Hippocampal formation (tissue), 2 donors: ENCODE measurements at regions not wholly inside any gene's neighbourhood (a gene's known extent, or its start where the extent isn't known, plus 50 kb on each side); places are given as distances from the start of the nearest gene placed in this dataset.

Source experiments
- DNase-seq, 2 donors: peaks; one replicate each; lab custom pipeline; 2025; lab: John Stamatoyannopoulos, UW

DNA sequence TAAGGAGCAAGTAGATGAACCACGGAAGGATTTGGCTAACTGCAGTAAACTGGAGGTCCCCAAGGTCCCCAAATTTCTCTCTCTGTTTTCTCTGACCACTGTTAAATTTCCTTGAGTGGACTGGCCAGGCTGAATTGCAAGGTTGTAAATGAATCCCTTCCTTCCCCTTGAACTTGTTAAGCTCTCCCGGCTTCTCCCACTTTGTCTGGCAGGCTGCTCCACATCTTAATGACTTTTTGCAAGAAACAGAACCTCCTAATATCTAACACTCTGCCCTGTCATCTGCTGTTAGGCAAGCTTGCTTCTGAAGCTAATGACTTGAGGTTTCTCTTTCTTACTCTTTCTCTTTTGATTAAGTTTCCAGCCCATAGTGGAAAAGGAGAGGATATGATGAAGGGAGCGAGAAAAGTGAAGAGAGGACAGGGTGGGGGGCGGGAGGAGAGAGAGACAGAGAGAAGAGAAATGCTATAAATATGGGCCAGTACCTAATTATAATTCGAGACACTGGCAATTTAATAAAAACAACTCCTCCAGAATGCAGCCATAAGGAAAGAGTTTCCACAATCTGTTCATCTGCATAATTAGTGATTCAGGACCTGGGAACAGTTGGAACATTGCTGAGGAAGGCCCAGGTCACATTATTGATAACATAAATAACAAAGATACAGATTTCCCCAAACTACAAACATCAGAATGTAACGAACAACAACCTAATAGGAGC, 437.3 kb upstream of the MPDZ start:
- no peak for DNase-seq

DNA sequence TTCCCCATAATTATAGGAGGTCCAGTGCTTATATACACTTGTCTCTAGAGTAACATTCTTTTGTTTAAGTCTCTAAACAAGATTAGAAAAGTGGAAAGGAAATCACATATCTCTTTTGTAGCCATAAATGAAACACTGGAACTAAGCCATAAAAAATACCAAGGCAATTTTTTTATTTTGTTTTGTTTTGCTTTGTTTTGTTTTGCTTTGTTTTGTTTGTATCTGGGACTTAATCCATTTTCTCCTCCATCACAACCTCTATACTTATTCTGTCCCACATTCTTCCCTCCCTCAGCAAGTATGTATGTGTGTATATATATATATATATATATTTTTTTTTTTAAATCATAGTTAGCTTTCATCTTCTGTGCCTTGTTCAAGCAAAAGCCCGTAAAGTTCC, 436.6 kb upstream of the MPDZ start:
- DNase-seq: no peak

DNA sequence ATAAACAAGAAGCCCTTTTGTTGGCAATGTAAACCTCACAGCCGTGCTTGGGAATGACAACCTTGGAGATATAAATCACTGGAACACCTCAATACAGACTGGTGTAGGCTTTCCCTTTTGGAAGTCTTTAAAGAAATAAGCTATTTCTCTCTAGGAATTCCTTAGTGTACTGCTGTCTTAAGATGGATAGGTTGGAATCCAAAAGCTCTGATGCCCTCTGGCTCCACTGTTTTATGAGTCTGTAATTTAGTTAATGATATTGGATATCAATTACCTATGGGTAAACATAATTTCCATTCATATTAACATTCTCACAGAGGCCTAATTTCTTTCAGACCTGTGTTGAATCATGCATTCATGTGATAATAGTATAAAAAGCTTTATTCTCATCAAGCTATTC, 435.9 kb upstream of the MPDZ start:
- DNase-seq: no peak

DNA sequence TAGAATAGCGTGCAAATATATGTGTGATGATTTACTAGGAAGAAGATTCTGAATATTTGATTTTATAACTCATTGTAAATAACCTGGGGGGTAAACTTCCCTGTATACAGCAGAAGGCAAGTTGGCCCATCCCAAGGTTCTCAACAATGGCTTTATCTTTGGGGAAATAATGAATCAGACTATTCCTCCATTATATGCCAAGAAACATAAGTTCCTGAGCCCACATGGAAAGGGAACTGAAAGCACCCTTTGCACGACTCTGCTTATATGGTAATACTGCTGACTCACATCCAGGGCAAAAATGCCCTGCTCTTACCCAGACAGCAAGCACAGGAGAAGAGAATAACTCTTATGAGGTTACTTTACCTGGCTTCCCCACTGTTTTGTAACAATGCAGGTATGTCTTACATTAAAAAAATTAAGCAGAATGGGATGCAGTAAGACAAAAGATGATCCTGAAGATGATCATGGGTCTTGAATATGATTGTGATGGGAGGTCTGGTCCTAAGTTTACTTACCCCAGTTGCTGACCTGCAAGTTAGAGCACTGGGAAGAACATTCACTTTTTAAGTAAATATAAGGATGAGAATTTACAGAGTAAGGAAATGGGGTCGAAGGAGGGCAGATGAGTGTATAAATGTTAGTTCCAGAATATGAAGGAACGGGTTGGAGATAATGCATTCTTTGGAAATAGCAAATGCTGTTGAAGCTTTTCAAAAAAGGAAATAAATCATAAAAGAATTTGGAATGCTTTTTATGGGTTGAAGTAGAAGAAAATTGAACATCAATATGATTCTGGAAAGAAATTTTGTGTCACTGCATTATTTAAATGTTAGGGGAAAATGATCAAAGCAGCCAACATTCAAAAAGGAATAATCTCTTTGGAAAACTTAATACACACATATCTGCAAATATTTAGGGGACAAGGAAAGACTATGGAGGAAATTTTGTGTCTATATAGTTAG, 428.4 kb upstream of the MPDZ start:
- DNase-seq: no peak

DNA sequence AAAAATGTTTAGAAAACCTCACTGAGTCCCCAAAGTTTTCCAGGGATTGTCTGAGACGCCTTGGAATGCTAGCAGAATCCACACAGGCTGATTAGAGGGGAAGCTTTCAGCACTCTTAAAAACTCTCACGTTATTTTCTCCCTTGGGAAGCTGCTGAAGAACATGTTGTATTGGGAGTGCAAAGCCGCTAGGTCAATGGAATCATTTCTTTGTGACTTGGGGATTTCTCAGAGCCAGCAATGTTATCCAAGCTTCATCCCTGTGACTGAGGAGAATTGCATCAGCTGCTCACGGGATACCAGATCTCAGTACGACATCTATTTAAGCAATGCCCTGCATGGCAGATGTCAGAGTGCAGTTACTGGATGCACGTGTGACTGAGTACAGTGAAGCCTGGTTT, 426.4 kb upstream of the MPDZ start:
- no peak for DNase-seq

DNA sequence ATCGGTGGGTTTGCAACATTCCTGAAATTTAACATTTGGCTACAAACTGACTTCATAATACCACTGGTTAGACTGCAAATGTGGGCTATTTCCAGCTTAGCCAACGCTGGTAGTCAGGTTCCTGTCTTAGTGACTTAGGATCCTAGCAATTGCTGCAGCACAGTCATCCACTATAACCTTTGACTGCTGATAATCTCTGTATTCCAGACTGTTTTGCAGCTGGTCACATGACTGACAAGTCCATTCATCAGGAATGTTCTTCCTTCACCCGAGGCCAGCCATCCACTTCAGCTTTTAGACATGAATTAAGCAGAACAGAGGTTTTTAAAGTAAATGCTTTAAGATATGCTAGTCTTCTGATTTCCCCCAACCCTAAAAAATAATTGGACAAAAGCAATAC, 425.9 kb upstream of the MPDZ start:
- DNase-seq: no peak

DNA sequence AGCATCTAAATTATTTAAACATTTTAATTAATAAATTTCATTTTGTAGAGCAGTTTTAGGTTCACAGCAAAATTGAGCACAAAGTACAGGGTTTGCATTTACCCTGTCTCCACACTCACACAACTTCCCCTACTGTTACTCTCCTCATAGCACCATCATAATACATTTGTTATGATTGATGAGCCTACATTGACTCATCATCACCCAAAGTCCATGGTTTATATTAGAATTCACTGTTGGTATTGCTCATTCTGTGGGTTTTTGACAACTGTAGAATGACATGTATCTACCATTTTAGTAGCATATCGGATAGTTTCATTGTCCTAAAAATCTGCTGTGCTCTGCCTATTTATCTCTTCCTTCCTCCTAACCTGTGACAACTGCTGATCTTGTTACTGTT, 411.1 kb upstream of the MPDZ start:
- no peak for DNase-seq

DNA sequence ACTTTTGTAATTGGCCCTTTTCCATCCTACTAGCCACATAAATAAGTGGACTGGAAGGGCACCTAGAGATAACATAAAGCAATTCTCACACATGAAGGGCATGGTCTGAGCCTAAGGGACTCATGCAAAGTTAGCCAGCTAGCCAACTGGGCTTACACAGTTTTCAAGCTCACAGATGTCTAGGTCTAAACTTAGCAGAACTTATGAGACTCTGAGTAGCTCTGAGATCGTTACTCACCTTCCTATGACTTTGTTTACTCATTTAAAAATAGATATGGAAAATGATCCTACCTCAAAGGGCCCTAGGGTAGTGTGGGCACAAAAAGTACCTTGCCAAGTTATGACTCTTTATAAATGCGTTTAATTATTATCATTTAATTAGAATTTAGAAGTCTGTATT, 410.4 kb upstream of the MPDZ start:
- no peak for DNase-seq

DNA sequence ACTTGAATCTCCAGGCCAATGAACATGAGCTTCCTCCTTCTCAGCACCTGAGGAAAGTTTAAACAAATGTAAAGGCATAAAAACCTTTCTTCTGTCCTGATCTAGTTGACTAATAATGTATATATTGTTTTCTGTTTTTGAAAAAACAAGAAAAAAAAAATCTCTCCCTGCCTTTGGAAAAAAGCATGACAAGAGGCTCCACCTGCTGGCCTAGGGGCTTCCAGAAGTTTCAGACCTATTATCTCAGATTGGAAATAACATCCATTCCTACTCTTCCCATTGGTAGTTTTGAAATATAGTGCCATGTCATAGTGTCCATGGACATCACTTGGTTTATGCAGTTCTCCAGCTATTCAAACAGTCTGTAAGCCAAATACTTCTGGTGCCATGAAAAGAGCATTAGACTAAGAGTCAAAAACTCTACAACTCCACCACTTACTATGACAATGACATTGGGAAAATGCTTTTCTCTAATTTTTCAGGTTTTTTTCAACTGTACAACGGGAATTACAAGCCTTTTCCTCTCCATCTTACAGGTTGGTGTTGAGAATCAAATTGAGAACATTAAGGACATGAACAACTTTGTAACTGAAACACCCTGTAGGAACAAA, 409.6 kb upstream of the MPDZ start:
- peak in 1 of 2 donors; percentile 14 for DNase-seq

DNA sequence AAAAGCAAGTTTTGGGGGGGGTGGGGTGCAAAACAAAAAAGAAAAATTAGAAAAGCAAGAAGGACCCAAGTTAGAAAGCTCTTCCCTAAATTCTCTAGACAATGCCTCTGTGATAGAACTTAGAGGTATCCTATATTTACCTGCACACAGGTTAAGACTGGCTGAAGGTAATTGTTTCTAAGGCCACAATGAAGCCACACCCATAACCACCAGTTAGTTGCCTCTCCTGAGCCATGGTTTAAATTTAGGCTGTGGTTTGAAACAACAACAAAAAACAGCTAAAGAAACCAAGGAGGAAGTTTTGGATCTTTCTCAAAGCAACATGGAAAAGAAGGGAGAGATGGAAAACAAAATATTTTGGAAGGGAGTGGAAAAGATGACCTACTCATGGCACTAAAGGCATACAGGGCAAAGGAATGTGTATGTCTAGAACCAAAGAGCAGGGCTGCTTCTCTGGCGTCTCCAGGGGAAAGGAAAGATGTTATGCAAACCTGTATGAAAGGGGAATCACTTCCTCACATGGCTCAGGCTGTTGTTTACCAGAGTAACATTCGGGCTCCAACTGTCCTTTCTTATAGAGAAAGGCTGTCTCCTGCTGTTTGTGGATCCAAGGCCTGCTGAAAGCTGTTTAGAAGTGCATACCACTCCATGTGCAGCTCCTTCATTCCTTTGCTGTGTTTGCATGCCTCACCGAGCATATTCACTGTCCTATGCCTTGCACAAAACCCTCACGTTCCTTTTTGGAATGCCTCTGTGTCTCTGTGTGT, 408.9 kb upstream of the MPDZ start:
- DNase-seq: no peak

DNA sequence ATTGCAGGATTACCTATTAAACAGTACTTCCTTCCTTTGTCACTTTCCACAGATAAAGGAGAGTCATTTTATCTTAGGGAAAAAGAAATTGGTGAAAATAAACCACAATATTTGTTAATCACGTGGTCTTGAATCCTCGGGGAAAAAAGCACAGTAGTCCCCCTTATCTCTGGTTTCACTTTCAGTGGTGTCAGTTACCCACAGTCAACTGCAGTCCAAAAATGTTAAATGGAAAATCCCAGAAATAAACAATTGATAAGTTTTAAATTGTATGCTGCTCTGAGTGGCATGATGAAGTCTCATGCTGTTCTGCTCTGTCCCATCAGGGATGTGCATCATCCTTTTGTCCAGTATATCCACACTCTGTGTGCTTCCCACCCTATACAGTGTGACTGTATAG, 405.2 kb upstream of the MPDZ start:
- DNase-seq: no peak

DNA sequence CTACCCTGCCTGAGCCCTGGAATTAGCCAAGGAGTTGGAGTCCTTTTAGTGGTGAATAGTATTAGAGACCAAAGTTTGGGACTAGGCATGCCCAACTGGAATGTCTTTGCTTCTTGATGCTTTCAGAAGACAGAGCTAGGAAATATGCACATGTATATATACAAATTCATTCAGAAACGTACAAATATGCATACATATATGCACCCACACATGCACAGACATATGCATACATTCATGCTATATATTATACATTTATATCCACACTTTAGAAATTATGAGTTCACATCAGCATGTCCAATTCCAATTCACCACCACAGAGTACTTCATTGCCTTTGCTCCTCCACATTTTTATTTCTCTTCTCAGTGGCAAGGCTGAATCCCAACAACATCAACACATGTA, 398.3 kb upstream of the MPDZ start:
- no peak for DNase-seq

DNA sequence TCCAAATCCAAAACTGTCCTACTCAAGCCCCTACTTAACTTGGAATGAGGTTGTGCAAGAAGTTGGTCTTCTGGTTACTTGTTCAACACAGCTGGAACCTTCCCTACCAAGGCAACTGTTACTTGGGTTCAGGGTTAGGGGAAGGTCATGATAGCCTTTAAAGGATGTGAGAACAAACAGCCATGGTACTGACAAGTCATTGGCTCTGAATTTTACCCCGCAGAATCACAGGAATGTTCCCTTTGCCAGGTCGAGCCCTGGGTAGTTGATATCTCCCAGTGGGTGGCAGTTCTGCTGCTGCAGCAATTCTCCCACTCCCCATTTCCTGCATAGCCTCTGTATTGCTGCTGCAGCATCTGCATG, 396.1 kb upstream of the MPDZ start:
- no peak for DNase-seq

DNA sequence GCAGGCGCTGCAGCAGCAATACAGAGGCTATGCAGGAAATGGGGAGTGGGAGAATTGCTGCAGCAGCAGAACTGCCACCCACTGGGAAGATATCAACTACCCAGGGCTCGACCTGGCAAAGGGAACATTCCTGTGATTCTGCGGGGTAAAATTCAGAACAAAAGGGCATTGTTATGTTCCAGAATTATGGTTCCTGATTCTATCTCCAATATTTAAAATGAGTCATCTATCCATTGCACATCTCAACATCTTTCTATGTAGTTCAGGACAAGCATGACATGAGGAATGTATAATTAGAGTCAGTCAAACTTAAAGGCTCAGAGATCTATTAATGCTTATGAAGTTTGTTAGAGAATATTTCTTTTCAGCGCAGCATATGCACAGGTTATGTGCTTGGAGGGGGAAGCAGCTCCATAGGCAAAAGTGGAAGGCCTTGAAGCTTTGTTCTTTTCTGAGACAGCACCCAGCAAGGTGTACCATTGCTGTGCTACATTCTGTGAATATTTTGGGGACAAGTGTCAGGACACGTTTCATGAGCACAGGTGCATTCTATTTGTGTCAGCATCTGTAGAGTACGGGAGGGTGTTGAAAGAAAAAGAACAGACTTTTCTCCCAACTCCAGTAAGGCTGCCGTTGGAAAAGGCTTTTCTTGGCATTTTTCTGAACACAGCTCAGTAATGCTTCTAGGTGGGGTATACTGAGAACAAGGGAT, 395.6 kb upstream of the MPDZ start:
- no peak for DNase-seq

DNA sequence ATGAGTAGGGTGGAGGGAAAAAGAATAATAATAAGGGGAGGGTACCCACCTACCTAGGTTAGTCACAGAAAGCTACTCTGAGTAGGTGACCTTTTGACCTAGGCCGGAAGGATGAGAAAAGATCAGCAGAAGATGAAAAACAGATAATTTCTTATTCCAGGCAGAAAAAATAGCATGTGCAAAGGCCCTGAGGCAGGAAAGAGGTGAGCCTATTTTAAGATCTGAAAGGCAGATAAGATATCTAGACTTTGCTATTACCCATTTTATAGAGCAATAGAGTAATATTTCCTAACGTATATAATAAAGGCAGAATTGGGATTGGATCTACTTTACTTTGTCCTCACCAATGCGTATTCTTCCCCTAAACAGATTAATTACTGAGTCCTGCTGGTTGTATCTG, 393.9 kb upstream of the MPDZ start:
- no peak for DNase-seq

DNA sequence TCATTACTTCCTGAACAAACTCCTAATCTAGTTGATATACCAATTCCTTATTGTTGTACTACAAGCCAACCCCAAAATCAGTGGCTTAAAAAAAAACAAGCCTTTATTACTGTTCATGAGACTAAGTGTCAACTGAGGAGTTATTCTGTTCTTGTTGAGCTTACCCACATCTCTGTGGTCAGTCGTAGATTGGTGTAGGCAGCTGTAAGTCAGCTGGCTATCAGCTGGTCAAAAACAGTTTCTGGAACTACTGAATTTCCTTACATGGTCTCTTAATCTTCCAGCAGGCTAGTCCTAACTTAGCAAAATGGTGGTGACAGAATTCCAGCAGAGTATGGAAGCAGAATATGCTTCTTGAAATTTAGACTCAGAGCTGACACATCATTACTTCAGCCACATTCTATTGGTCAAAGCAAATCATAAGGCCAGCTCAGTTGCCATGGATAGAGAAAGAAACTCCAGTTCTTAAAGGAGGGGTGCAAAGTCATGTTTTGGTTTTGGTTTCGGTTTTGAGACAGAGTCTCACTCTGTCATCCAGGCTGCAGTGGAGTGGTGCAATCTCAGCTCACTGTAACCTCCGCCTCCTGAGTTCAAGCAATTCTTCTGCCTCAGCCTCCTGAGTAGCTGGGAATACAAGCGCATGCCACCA, 386.1 kb upstream of the MPDZ start:
- no peak for DNase-seq

DNA sequence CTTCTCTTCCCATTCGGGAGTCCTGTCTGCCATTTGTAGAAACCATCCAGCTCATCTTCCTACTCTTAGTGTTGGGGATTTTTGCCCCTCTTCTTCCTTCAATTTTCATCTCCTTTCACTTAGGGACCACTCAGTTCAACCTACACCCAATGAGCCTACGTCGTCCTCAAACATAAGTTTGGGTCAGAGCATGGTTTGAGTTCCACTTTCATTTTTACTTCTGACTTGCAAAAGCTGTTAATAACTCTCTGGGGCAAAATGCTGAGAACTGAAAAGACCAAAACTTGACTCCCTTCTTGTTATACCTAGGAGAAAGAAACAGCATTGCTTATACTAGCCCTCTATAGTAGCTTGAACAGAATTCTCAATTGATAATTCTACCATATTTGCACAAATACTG, 381.5 kb upstream of the MPDZ start:
- DNase-seq: no peak

DNA sequence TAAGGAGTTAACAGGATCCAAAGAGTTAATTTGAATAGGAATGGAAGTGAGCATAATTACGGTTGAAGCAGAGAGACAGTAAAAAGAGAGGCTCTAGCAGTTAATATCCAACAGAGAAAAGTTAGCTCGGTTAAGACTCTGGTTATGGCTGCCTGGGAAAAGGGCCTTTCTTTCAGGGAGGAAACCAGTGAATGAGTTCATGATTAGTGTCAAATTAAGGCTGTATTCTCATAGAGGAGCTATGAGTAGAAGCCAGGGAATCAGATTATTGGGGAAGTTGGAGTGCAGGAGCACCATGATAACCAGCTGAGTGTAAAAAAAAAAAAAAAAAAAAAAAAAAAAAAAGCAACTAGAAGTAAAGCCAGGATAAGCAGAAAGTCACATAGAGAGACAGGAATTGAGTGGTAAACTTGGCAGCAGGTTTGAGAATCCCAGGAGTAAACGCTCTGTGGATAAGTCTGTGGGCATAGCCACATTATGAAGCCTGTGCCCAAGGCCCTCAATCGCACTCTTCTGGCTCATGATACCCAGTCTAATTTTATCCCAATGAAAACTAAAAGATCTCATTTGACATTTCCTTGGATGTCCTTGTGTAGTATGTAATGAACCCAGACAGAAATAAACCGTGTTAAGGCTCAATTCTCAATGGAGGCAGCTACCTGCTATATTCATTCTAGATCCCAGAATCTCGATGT, 372.6 kb upstream of the MPDZ start:
- DNase-seq: no peak

DNA sequence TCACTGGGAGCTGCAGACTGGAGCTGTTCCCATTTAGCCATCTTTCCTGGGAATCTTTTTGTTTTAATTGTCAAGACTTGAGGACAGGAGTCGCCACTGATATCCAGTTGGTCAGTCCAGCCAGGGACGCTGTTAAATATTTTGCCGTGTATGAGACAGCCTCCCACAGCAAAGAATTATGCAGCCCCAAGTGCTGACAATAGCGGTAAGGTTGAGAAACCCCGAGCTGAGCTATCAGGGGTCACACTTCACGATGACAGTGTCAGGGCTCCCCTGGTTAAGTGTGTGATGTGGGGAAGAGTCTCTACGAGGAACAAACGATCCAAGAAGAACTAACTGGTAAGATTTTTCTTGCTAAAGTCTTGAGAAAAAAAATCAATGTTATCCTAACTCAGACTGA, 372.0 kb upstream of the MPDZ start:
- DNase-seq: no peak

DNA sequence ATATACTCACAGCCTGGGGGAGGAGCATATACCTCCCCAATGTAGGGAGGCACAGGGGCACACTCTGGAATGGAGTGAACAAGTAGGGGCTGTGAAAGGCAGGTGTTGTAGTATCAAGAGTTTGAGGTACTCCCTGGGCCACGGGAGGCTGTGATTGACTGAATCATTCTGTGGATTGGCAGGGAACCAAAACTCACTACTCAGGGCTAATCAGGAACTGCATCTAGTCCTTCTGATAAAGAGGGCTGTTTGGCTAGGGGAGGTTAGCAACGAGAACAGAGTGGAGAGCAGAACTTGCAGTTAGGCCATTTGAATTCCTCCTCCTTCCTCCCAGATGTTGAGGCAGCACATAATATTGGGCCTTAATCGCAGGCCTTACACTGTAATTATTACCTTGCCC, 369.2 kb upstream of the MPDZ start:
- DNase-seq: no peak
